Smooth muscle cell (in vitro differentiated cells): ENCODE measurements at regions not wholly inside any gene's neighbourhood (a gene's known extent, or its start where the extent isn't known, plus 50 kb on each side); places are given as distances from the start of the nearest gene placed in this dataset.

Experiments
- DNase-seq: peaks from one replicate; lab custom pipeline; 2025; ENCODE audit not compliant: unreplicated experiment; lab: John Stamatoyannopoulos, UW
- H2AFZ ChIP-seq: fragments of 200-600 bp; sonication (generic); 2 replicates; pipeline ENCODE4 v1.6.0; 2016; ENCODE audit warnings: antibody characterized with exemption, low read depth, mild to moderate bottlenecking
- H3F3A ChIP-seq: fragments of 200-600 bp; sonication (generic); 2 replicates; pipeline ENCODE4 v1.6.0; 2017; ENCODE audit warnings: antibody characterized with exemption, low read depth
- H3K27ac ChIP-seq: fragments of 200-600 bp; sonication (generic); 2 replicates; pipeline ENCODE4 v1.5.1; 2016; ENCODE audit warnings: low read depth, mild to moderate bottlenecking
- H3K27me3 ChIP-seq: fragments of 200-600 bp; sonication (generic); 2 replicates; pipeline ENCODE4 v1.6.1; 2016; ENCODE audit warnings: low read depth, mild to moderate bottlenecking
- H3K36me3 ChIP-seq: fragments of 200-600 bp; sonication (generic); 2 replicates; pipeline ENCODE4 v1.5.1; 2016; ENCODE audit warnings: low read depth
- H3K4me1 ChIP-seq: fragments of 200-600 bp; sonication (generic); 2 replicates; pipeline ENCODE4 v1.5.1; 2016; ENCODE audit warnings: low read depth
- H3K4me2 ChIP-seq: fragments of 200-600 bp; sonication (generic); 2 replicates; pipeline ENCODE4 v1.6.0; 2016; ENCODE audit warnings: mild to moderate bottlenecking
- H3K4me3 ChIP-seq: fragments of 200-600 bp; sonication (generic); 2 replicates; pipeline ENCODE4 v1.5.1; 2016; ENCODE audit warnings: mild to moderate bottlenecking
- H3K79me2 ChIP-seq: fragments of 200-600 bp; sonication (generic); 2 replicates; pipeline ENCODE4 v1.6.0; 2016; ENCODE audit warnings: low read depth, mild to moderate bottlenecking
- H3K9ac ChIP-seq: fragments of 200-600 bp; sonication (generic); 2 replicates; pipeline ENCODE4 v1.6.0; 2016; ENCODE audit warnings: low read depth
- H3K9me3 ChIP-seq: fragments of 200-600 bp; sonication (generic); replicated peaks from 2 replicates; pipeline ENCODE4 v1.5.1; 2016; ENCODE audit warnings: low read depth
- H4K20me1 ChIP-seq: fragments of 200-600 bp; sonication (generic); 2 replicates; pipeline ENCODE4 v1.6.0; 2016; ENCODE audit warnings: low read depth
- WGBS: methylation state at CpG from one replicate; pipeline ENCODE4 v1.1.7; 2016; ENCODE audit warnings: low lambda C conversion rate; 5-methylcytosine and 5-hydroxymethylcytosine counted together
- TF ChIP-seq, protein P1 (sequence below): fragments of 200-600 bp; sonication (generic); IDR thresholded peaks from 2 replicates; pipeline ENCODE4 v1.5.1; 2017; ENCODE audit warnings: borderline replicate concordance, mild to moderate bottlenecking, antibody characterized with exemption; ENCODE audit not compliant: insufficient read depth, poor library complexity, severe bottlenecking

DNA sequence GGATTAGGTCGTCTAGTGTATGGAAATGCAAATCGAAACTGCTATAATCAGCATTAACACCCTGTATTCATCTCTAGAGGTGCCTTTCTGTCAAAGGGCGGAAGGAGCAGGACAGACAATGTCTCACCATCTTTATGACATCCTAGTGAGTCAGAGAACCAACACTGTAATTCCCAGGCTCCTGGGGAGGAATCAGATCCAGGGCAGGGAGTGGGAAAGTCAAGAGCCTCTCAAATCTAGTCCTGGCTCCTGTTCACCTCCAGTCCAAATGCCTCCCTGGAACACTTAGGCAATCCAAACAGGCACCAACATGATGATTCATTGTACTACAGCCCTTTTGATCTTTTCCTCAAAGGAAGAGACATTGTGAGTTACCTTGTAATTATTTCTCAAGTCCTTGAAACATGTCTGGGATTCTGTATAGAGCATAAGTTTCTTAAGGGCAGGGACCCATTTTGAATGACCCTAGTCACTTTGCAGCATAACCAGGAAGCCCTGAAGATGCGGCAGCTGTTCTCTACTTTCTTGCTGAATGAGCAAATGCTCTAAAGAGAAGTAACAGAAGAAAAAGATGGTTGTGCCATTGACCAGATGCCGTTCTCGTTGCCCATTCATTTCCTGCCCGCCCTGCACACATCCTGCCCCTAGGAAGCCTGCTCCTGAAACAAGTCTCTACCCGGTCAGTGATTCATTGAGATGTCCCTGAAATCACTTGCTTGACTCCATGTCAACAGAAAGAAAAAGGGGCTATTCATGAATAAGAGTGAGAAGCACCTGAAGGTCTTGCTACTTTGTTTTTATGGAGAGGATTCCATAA, 112.8 kb upstream of the JARID2 start:
- peak overlapping the region; percentile 77 for H3K27ac ChIP-seq
- no peak for DNase-seq
- no peak overlapping the region for H3K9ac ChIP-seq
- TF ChIP-seq, protein P1, sequence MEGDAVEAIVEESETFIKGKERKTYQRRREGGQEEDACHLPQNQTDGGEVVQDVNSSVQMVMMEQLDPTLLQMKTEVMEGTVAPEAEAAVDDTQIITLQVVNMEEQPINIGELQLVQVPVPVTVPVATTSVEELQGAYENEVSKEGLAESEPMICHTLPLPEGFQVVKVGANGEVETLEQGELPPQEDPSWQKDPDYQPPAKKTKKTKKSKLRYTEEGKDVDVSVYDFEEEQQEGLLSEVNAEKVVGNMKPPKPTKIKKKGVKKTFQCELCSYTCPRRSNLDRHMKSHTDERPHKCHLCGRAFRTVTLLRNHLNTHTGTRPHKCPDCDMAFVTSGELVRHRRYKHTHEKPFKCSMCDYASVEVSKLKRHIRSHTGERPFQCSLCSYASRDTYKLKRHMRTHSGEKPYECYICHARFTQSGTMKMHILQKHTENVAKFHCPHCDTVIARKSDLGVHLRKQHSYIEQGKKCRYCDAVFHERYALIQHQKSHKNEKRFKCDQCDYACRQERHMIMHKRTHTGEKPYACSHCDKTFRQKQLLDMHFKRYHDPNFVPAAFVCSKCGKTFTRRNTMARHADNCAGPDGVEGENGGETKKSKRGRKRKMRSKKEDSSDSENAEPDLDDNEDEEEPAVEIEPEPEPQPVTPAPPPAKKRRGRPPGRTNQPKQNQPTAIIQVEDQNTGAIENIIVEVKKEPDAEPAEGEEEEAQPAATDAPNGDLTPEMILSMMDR: no peak
- H3K4me2 ChIP-seq: peak overlapping the region; percentile 37
- H3K36me3 ChIP-seq: no peaks in the 10 kb centered on the region
- no peaks in the 10 kb centered on the region for H4K20me1 ChIP-seq
- no peaks in the 10 kb centered on the region for H3K27me3 ChIP-seq
- H3K79me2 ChIP-seq: no peaks in the 10 kb centered on the region
- no peak overlapping the region for H2AFZ ChIP-seq
- 49% methylated on average over 8 of the region's 8 CpGs for WGBS
- H3K9me3 ChIP-seq: no peaks in the 10 kb centered on the region
- no peak overlapping the region for H3K4me3 ChIP-seq
- H3F3A ChIP-seq: peaks cover 9% of the 10 kb centered on the region
- H3K4me1 ChIP-seq: peaks cover 4% of the 10 kb centered on the region

DNA sequence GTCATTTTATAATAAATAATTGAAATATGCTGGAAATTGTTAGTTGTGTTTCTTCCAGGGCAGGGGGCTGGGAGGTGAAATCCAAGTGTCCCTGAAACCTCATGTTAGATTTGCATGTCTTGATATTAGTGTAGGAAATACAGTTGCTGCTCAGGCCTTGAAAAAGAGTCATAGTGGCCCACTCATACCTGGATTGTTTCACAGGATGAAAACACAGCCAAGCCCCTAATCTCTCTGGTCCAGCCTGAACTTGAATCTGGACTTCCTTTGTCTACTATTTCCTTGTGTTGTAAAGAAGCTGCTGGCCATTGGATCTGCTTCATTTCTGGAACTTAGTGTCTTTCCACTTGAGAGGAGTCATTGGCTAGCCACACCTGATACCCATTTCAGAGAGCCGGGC, 108.8 kb upstream of the JARID2 start:
- Histone ChIP-seq H3K27me3 (no peaks in the 10 kb centered on the region), H3K4me1 (no peaks in the 10 kb centered on the region), H3K36me3 (no peaks in the 10 kb centered on the region), H4K20me1 (no peaks in the 10 kb centered on the region), H3K27ac (no peak overlapping the region), H3F3A (peaks cover 5% of the 10 kb centered on the region), H3K9me3 (no peaks in the 10 kb centered on the region), H2AFZ (no peak overlapping the region), H3K4me2 (no peak overlapping the region), H3K79me2 (no peaks in the 10 kb centered on the region), H3K9ac (no peak overlapping the region), H3K4me3 (no peak overlapping the region)
- DNase-seq: no peak
- TF ChIP-seq, protein P1: no peak
- WGBS: 92% methylated on average over 1 of the region's 1 CpG

- no peak overlapping the region for H2AFZ ChIP-seq
- H3F3A ChIP-seq: no peaks in the 10 kb centered on the region
- no peaks in the 10 kb centered on the region for H3K36me3 ChIP-seq
- 82% methylated on average over 3 of the region's 3 CpGs for WGBS
- H3K4me3 ChIP-seq: no peak overlapping the region
- no peaks in the 10 kb centered on the region for H4K20me1 ChIP-seq
- H3K27me3 ChIP-seq: no peaks in the 10 kb centered on the region
- no peaks in the 10 kb centered on the region for H3K4me1 ChIP-seq
- no peak overlapping the region for H3K4me2 ChIP-seq
- no peak overlapping the region for H3K9ac ChIP-seq
- no peaks in the 10 kb centered on the region for H3K9me3 ChIP-seq
- TF ChIP-seq, protein P1: no peak
- no peak overlapping the region for H3K27ac ChIP-seq
- H3K79me2 ChIP-seq: no peaks in the 10 kb centered on the region
- no peak for DNase-seq
These were observed 102.8 kb upstream of the JARID2 start for GRCh38 chr6:15143086-15143485.

GRCh38 chr6:15143540-15143939, 102.3 kb upstream of the JARID2 start:
- TF ChIP-seq, protein P1: no peak
- WGBS: 97% methylated on average over 3 of the region's 3 CpGs
- DNase-seq: no peak
- no peak overlapping the region for H3K4me2 ChIP-seq
- no peak overlapping the region for H3K27ac ChIP-seq
- no peaks in the 10 kb centered on the region for H4K20me1 ChIP-seq
- H3K4me3 ChIP-seq: no peak overlapping the region
- no peaks in the 10 kb centered on the region for H3K79me2 ChIP-seq
- no peak overlapping the region for H2AFZ ChIP-seq
- no peak overlapping the region for H3K9ac ChIP-seq
- H3K9me3 ChIP-seq: no peaks in the 10 kb centered on the region
- no peaks in the 10 kb centered on the region for H3K4me1 ChIP-seq
- no peaks in the 10 kb centered on the region for H3K27me3 ChIP-seq
- no peaks in the 10 kb centered on the region for H3F3A ChIP-seq
- no peaks in the 10 kb centered on the region for H3K36me3 ChIP-seq
